OCI-LY3 (cell line): ENCODE measurements at regions not wholly inside any gene's neighbourhood (a gene's known extent, or its start where the extent isn't known, plus 50 kb on each side); places are given as distances from the start of the nearest gene placed in this dataset.
A peak's percentile ranks its signal among the peaks of the same experiment; 100 is the strongest.

ENCODE experiments used
- H2AFZ ChIP-seq: fragments of 200-600, 300-600 bp; shearing (Covaris generic); 2 replicates; pipeline ENCODE4 v1.6.0; 2014; ENCODE audit warnings: antibody characterized with exemption, low read depth, low read length
- H3K27ac ChIP-seq: fragments of 200-600, 300-600 bp; sonication (generic); 2 replicates; pipeline ENCODE4 v1.5.1; 2014; ENCODE audit warnings: mild to moderate bottlenecking, low read length, moderate library complexity, mixed read lengths
- H3K27me3 ChIP-seq: fragments of 200-600, 300-600 bp; sonication (generic); 2 replicates; pipeline ENCODE4 v1.6.1; 2014; ENCODE audit warnings: low read depth, low read length, mixed read lengths
- H3K36me3 ChIP-seq: fragments of 200-600, 300-600 bp; sonication (generic); replicated peaks from 2 replicates; pipeline ENCODE3; 2014; ENCODE audit warnings: low read depth, low read length, mixed read lengths
- H3K4me1 ChIP-seq: fragments of 300-600, 200-600 bp; sonication (generic); 2 replicates; pipeline ENCODE4 v1.6.1; 2014; ENCODE audit warnings: low read length, mixed read lengths
- H3K4me2 ChIP-seq: fragments of 200-600, 300-600 bp; sonication (generic); 2 replicates; pipeline ENCODE4 v1.6.1; 2014; ENCODE audit warnings: low read length, mixed read lengths
- H3K4me3 ChIP-seq: fragments of 300-600, 200-600 bp; sonication (generic); 2 replicates; pipeline ENCODE4 v1.5.1; 2014; ENCODE audit warnings: antibody characterized with exemption, mild to moderate bottlenecking, low read length, moderate library complexity
- H3K79me2 ChIP-seq: fragments of 300-600, 200-600 bp; shearing (Covaris generic); 2 replicates; pipeline ENCODE4 v1.6.1; 2014; ENCODE audit warnings: mild to moderate bottlenecking, low read length, mixed read lengths
- H3K9ac ChIP-seq: fragments of 300-600, 200-600 bp; shearing (Covaris generic); 2 replicates; pipeline ENCODE4 v1.6.0; 2014; ENCODE audit warnings: mild to moderate bottlenecking, low read length, moderate library complexity
- H3K9me3 ChIP-seq: fragments of 200-600, 300-600 bp; shearing (Covaris generic); 2 replicates; pipeline ENCODE4 v1.6.1; 2014; ENCODE audit warnings: low read length, mixed read lengths; ENCODE audit not compliant: insufficient read depth
- H4K20me1 ChIP-seq: fragments of 200-600, 300-600 bp; sonication (generic); 2 replicates; pipeline ENCODE4 v1.6.1; 2016; ENCODE audit warnings: low read length, mixed read lengths; ENCODE audit not compliant: insufficient read depth
- CTCF ChIP-seq: fragments of 200-600, 300-600 bp; sonication (generic); IDR thresholded peaks from 2 replicates; pipeline ENCODE4 v1.5.1; 2014; ENCODE audit warnings: antibody characterized with exemption, low read length, low read depth
- EZH2phosphoT487 ChIP-seq: fragments of 200-600 bp; shearing (Covaris generic); IDR thresholded peaks from 2 replicates; pipeline ENCODE4 v1.6.1; 2018; ENCODE audit warnings: antibody characterized with exemption, mixed run types, low read depth

DNA sequence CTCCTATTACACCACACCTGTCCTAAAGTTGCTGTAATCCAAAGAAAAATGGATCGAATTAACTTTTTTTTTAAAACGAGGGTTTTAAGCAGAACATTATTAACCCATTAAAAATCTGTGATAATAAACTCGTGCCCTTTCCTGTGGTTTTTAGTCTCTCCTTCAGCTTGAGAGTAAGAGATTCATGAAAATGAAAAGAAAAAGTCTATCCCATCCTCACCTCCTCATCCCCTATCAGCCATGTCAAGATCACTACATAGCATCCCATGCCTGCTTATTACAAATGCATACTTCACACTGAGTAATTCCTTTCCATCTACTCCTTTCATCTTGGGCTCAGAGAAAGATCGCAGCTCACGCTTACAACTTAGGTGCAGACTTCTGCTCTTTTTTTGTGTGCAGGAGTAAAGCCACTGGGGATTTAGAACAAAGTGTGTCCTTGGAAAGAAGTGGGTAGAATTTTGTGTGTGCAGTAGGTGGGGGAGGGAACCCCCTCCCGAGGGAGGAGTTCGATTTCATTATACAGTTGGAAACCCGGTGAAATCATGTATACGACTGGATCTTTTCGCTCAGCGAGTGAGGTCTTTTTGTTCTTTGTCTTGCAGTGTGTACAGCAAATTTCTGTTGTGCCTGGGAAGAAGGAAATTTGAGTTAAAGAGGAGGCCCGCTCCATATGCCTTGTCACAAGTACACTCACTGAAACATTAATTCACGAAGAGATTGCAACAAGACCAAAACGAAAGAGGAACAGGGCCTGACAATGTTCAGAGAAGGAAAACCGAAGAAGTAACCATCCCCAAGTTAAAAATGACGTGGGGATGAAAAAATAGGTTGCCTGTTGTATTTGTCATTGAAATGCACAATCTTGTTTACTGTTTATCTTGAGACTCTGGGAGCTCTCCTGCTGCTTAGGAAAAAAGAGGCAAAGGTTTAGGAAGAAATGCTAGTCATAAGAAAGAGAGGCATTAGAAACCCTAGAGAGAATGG is 146.5 kb upstream of the ZNF217 start:
- peak overlapping the region; percentile 72 for H3K4me3 ChIP-seq
- peak overlapping the region; percentile 70 for H3K9ac ChIP-seq
- peaks cover 65% of the 10 kb centered on the region for H3K4me1 ChIP-seq

DNA sequence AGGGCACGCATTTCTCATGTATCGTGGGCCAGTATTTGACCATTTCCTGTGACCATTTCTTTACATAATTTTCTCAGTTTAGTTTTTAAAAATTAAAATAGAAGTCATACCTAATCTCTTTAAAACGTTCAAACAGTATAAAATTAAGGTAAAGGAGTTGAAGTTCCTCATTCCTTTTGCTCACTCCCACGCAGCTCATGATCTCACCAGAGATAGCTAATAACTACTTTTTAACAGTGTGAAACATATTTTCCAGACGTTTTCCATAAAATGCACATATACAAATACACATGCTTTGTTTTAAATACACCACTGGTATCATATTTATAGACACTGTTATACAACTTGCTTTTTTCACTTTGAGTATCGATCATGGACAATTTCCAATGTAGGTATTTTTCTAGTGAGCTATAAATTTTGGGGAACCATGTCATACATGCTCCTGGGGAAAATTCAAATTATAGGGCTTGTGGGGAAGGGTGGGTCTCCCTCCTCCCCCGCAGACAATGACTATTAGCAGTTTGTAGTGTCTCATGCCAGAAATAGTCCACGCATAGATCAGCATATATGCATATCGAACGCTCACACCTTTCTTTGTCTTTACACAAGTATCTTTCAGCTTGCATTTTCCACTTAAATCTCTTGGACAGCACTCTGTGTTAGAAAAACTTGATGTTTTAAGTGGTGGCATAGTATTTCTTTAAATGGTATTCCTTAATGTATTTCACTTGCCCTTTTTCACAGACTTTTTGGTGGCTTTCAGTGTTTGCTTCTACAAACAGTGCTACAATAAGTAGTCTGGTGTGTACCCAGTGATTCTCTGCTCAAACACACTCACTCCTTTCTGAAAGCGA is 145.5 kb upstream of the ZNF217 start:
- H4K20me1 ChIP-seq: no peaks in the 10 kb centered on the region
- peaks cover 65% of the 10 kb centered on the region for H3K4me1 ChIP-seq
- H3K4me2 ChIP-seq: peak overlapping the region; percentile 91
- H3K36me3 ChIP-seq: no peaks in the 10 kb centered on the region
- no peaks in the 10 kb centered on the region for H3K9me3 ChIP-seq
- H3K27me3 ChIP-seq: no peaks in the 10 kb centered on the region
- peak overlapping the region; percentile 70 for H3K9ac ChIP-seq
- peak overlapping the region; percentile 72 for H3K4me3 ChIP-seq
- H2AFZ ChIP-seq: peak overlapping the region; percentile 79
- no peaks in the 10 kb centered on the region for H3K79me2 ChIP-seq
- H3K27ac ChIP-seq: peak overlapping the region; percentile 79
- no peak for TF ChIP-seq CTCF
- TF ChIP-seq EZH2phosphoT487: no peak

More for the DNA sequence above, 146.5 kb upstream of the ZNF217 start:
- Histone ChIP-seq H3K79me2 (no peaks in the 10 kb centered on the region), H3K36me3 (no peaks in the 10 kb centered on the region), H3K9me3 (no peaks in the 10 kb centered on the region), H3K27me3 (no peaks in the 10 kb centered on the region), H3K4me2 (peak overlapping the region; percentile 91), H4K20me1 (no peaks in the 10 kb centered on the region), H2AFZ (peak overlapping the region; percentile 76), H3K27ac (peak overlapping the region; percentile 79)
- TF ChIP-seq EZH2phosphoT487: no peak
- TF ChIP-seq CTCF: no peak

- Histone ChIP-seq H3K4me1 (peaks cover 65% of the 10 kb centered on the region), H3K27ac (peak overlapping the region; percentile 79), H3K9me3 (no peaks in the 10 kb centered on the region), H4K20me1 (no peaks in the 10 kb centered on the region), H3K27me3 (no peaks in the 10 kb centered on the region), H3K9ac (peak overlapping the region; percentile 70), H3K36me3 (no peaks in the 10 kb centered on the region), H3K4me2 (peak overlapping the region; percentile 91), H3K79me2 (no peaks in the 10 kb centered on the region), H2AFZ (peak overlapping the region; percentile 79), H3K4me3 (peak overlapping the region; percentile 72)
- TF ChIP-seq CTCF (no peak), EZH2phosphoT487 (no peak)
Observed at GRCh38 chr20:53738039-53738944, 144.7 kb upstream of the ZNF217 start.
